H1 (cell line): ENCODE measurements at regions not wholly inside any gene's neighbourhood (a gene's known extent, or its start where the extent isn't known, plus 50 kb on each side); places are given as distances from the start of the nearest gene placed in this dataset.

Experiments used
- CTCF ChIA-PET: fragments of 300-600 bp; sonication (Branson Sonifier 250); formaldehyde crosslinking; loops from one replicate; lab custom pipeline; 2021; ENCODE audit not compliant: partially characterized antibody; lab: Charles Lee
- POLR2A ChIA-PET: fragments of 300-600 bp; sonication (Branson Sonifier 250); formaldehyde crosslinking; loops from one replicate; lab custom pipeline; 2021; ENCODE audit warnings: inconsistent platforms; ENCODE audit not compliant: partially characterized antibody; lab: Charles Lee
- DNase-seq, 2 experiments: peaks; one replicate each; pipeline versions ENCODE4 v3.0.0 to v3.0.0-alpha.2; 2010 to 2022; ENCODE audit warnings: low spot score in 2 of 2, low read depth in 1 of 2, mixed read lengths in 1 of 2
- FAIRE-seq: peaks from 2 replicates; lab custom pipeline; 2011; peaks lifted over from hg19 to GRCh38; lab: Jason Lieb, UNC
- H2AFZ ChIP-seq: 2 replicates; pipeline ENCODE4 v1.8.1; 2012; ENCODE audit warnings: low read length, inconsistent platforms
- H2AK5ac ChIP-seq: 2 replicates; pipeline ENCODE4 v1.6.1; 2013; ENCODE audit warnings: low read depth, low read length
- H2BK120ac ChIP-seq: replicated peaks from 2 replicates; pipeline ENCODE3; 2013; ENCODE audit warnings: low read depth, low read length, inconsistent platforms
- H2BK12ac ChIP-seq: 2 replicates; pipeline ENCODE4 v1.6.1; 2013; ENCODE audit warnings: low read depth, low read length
- H2BK15ac ChIP-seq: 2 replicates; pipeline ENCODE4 v1.6.1; 2013; ENCODE audit warnings: low read length
- H2BK20ac ChIP-seq: 2 replicates; pipeline ENCODE4 v1.6.1; 2013; ENCODE audit warnings: low read length
- H2BK5ac ChIP-seq: 2 replicates; pipeline ENCODE4 v1.6.1; 2013; ENCODE audit warnings: low read depth, low read length
- H3K14ac ChIP-seq: 2 replicates; pipeline ENCODE4 v1.6.1; 2013; ENCODE audit warnings: inconsistent platforms; ENCODE audit not compliant: insufficient read length
- H3K18ac ChIP-seq: 2 replicates; pipeline ENCODE4 v1.6.1; 2013; ENCODE audit warnings: low read length; ENCODE audit errors: extremely low read depth
- H3K23ac ChIP-seq: 2 replicates; pipeline ENCODE4 v1.6.1; 2013; ENCODE audit warnings: inconsistent platforms; ENCODE audit not compliant: insufficient read length
- H3K23me2 ChIP-seq: 2 replicates; pipeline ENCODE4 v1.6.1; 2013; ENCODE audit warnings: low read depth, low read length
- H3K27ac ChIP-seq: 2 replicates; pipeline ENCODE4 v1.6.1; 2011; ENCODE audit warnings: low read depth, low read length, inconsistent platforms
- H3K27me3 ChIP-seq, 4 experiments: replicated peaks in 1 of 4; 1 replicate in 1 of 4; 2 replicates in 3 of 4; pipeline versions ENCODE4 v1.6.1 to v1.8.1; 2011 to 2013; ENCODE audit warnings: low read length in 3 of 4, mild to moderate bottlenecking in 3 of 4, inconsistent platforms in 2 of 4, mixed read lengths in 2 of 4, moderate library complexity in 1 of 4; ENCODE audit not compliant: control insufficient read depth in 3 of 4, insufficient read depth in 3 of 4; ENCODE audit errors: extremely low read depth in 1 of 4
- H3K36me3 ChIP-seq, 4 experiments: 2 replicates each; pipeline versions ENCODE4 v1.6.1 to v1.8.1; 2011 to 2013; ENCODE audit warnings: mild to moderate bottlenecking in 4 of 4, low read length in 3 of 4, moderate library complexity in 2 of 4, control low read depth in 1 of 4, inconsistent platforms in 1 of 4; ENCODE audit not compliant: insufficient read depth in 4 of 4, control insufficient read depth in 2 of 4
- H3K4ac ChIP-seq: replicated peaks from 2 replicates; pipeline ENCODE3; 2013; ENCODE audit warnings: low read length, low read depth, mixed read lengths, inconsistent platforms; ENCODE audit not compliant: insufficient read length
- H3K4me1 ChIP-seq, 4 experiments: replicated peaks in 1 of 4; 1 replicate in 1 of 4; 2 replicates in 3 of 4; pipeline versions ENCODE4 v1.6.1 to v1.8.1; 2011 to 2013; ENCODE audit warnings: low read length in 3 of 4, inconsistent platforms in 2 of 4, mixed read lengths in 1 of 4; ENCODE audit not compliant: insufficient read depth in 4 of 4, control insufficient read depth in 3 of 4
- H3K4me2 ChIP-seq, 2 experiments: 2 replicates each; pipeline versions ENCODE4 v1.6.1 to v1.8.1; 2011 to 2013; ENCODE audit warnings: low read depth in 2 of 2, low read length in 2 of 2, control low read depth in 1 of 2, inconsistent platforms in 1 of 2, mild to moderate bottlenecking in 1 of 2; ENCODE audit not compliant: insufficient read depth in 1 of 2
- H3K4me3 ChIP-seq, 4 experiments: fragments of 200-600, 300-600 bp in 1 of 4; sonication (generic), shearing (Covaris generic), sonication (Bioruptor Twin) in 1 of 4; 2 replicates each; pipeline versions ENCODE4 v1.5.1 to v1.8.1; 2011 to 2016; ENCODE audit warnings: low read length in 4 of 4, low read depth in 3 of 4, control low read depth in 2 of 4, inconsistent platforms in 2 of 4, mild to moderate bottlenecking in 2 of 4, mixed read lengths in 1 of 4, moderate library complexity in 1 of 4; ENCODE audit not compliant: insufficient read depth in 2 of 4; ENCODE audit errors: extremely low read depth in 1 of 4
- H3K56ac ChIP-seq: replicated peaks from 2 replicates; pipeline ENCODE3; 2013; ENCODE audit warnings: low read depth, mild to moderate bottlenecking, mixed read lengths, low read length, inconsistent platforms; ENCODE audit not compliant: insufficient read length
- H3K79me1 ChIP-seq: 2 replicates; pipeline ENCODE4 v1.6.1; 2013; ENCODE audit warnings: low read depth, low read length, control low read depth
- H3K79me2 ChIP-seq, 2 experiments: 2 replicates each; pipeline versions ENCODE4 v1.6.1 to v1.8.1; 2012 to 2013; ENCODE audit warnings: low read length in 2 of 2, mild to moderate bottlenecking in 2 of 2, inconsistent platforms in 1 of 2; ENCODE audit not compliant: insufficient read depth in 2 of 2, control insufficient read depth in 1 of 2
- H3K9ac ChIP-seq, 4 experiments: replicated peaks in 1 of 4; 1 replicate in 1 of 4; 2 replicates in 3 of 4; pipeline versions ENCODE4 v1.6.1 to v1.8.1; 2011 to 2013; ENCODE audit warnings: low read depth in 3 of 4, low read length in 3 of 4, control low read depth in 2 of 4, mild to moderate bottlenecking in 2 of 4, moderate library complexity in 2 of 4, inconsistent platforms in 1 of 4; ENCODE audit errors: extremely low read depth in 1 of 4
- H3K9me3 ChIP-seq, 2 experiments: 2 replicates each; pipeline versions ENCODE4 v1.6.1 to v1.8.1; 2012 to 2013; ENCODE audit warnings: mild to moderate bottlenecking in 2 of 2, moderate library complexity in 2 of 2, control low read depth in 1 of 2, inconsistent platforms in 1 of 2, low read depth in 1 of 2, low read length in 1 of 2, mixed read lengths in 1 of 2; ENCODE audit not compliant: insufficient read depth in 2 of 2
- H4K20me1 ChIP-seq, 2 experiments: replicated peaks in 1 of 2; 2 replicates each; pipeline versions ENCODE3 to v1.8.1; 2011 to 2013; ENCODE audit warnings: inconsistent platforms in 2 of 2, low read length in 2 of 2, mild to moderate bottlenecking in 1 of 2; ENCODE audit not compliant: insufficient read depth in 2 of 2, control insufficient read depth in 1 of 2
- H4K5ac ChIP-seq: 2 replicates; pipeline ENCODE4 v1.6.1; 2013; ENCODE audit warnings: low read length, low read depth, mixed read lengths, inconsistent platforms; ENCODE audit not compliant: insufficient read length
- H4K8ac ChIP-seq: 2 replicates; pipeline ENCODE4 v1.8.0; 2013; ENCODE audit warnings: mild to moderate bottlenecking, moderate library complexity, low read length, inconsistent platforms; ENCODE audit not compliant: insufficient read depth; ENCODE audit errors: extremely low read depth
- H4K91ac ChIP-seq: replicated peaks from 2 replicates; pipeline ENCODE3; 2013; ENCODE audit warnings: low read length, mixed read lengths, inconsistent platforms; ENCODE audit not compliant: insufficient read length
- CBX5 ChIP-seq: fragments of 300-800, 300-1000 bp; sonication (generic); IDR thresholded peaks from 2 replicates; pipeline ENCODE4 v1.7.1; 2016; ENCODE audit warnings: antibody characterized with exemption, low read length, low read depth
- E2F6 ChIP-seq: IDR thresholded peaks from 2 replicates; pipeline ENCODE4 v1.6.1; 2012; ENCODE audit warnings: inconsistent platforms
- EP300 ChIP-seq, 2 experiments: IDR thresholded peaks; 1 replicate in 1 of 2; 2 replicates in 1 of 2; pipeline ENCODE4 v1.6.1; 2011 to 2012; ENCODE audit warnings: low read depth in 2 of 2, low read length in 2 of 2, mild to moderate bottlenecking in 2 of 2, borderline replicate concordance in 1 of 2, inconsistent platforms in 1 of 2, moderate library complexity in 1 of 2
- EZH2 ChIP-seq: fragments of 200-600 bp; sonication (generic); IDR thresholded peaks from 2 replicates; pipeline ENCODE4 v1.7.1; 2012; ENCODE audit warnings: low read depth, mild to moderate bottlenecking, moderate library complexity, low read length, inconsistent platforms; ENCODE audit not compliant: severe bottlenecking
- HDAC6 ChIP-seq: IDR thresholded peaks from one replicate; pipeline ENCODE4 v1.7.1; 2012; ENCODE audit warnings: low read depth, mild to moderate bottlenecking, inconsistent platforms, low read length, moderate library complexity
- JUN ChIP-seq: IDR thresholded peaks from 2 replicates; pipeline ENCODE4 v1.6.1; 2011; ENCODE audit warnings: low read depth, mild to moderate bottlenecking, improper control_type of control experiment, low read length
- RAD21 ChIP-seq, 2 experiments: IDR thresholded peaks in 1 of 2; conservative IDR thresholded peaks in 1 of 2; 2 replicates each; pipeline ENCODE4 v1.6.1; 2011; ENCODE audit warnings: low read depth in 2 of 2, low read length in 2 of 2, improper control_type of control experiment in 1 of 2, inconsistent platforms in 1 of 2, mild to moderate bottlenecking in 1 of 2, moderate library complexity in 1 of 2
- SIN3A ChIP-seq, 2 experiments: IDR thresholded peaks in 1 of 2; conservative IDR thresholded peaks in 1 of 2; 2 replicates each; pipeline ENCODE4 v1.6.1; 2011 to 2012; ENCODE audit warnings: low read length in 2 of 2, improper control_type of control experiment in 1 of 2, low read depth in 1 of 2, mild to moderate bottlenecking in 1 of 2
- SRF ChIP-seq: IDR thresholded peaks from 2 replicates; pipeline ENCODE4 v1.6.1; 2011; ENCODE audit warnings: mild to moderate bottlenecking, low read depth, low read length, moderate library complexity
- SUZ12 ChIP-seq: fragments of 200-600 bp; sonication (generic); IDR thresholded peaks from 2 replicates; pipeline ENCODE4 v1.6.1; 2012; ENCODE audit warnings: mild to moderate bottlenecking, inconsistent platforms, low read length, moderate library complexity, mixed read lengths
- TCF12 ChIP-seq: IDR thresholded peaks from 2 replicates; pipeline ENCODE4 v1.6.1; 2011; ENCODE audit warnings: low read depth, mild to moderate bottlenecking, low read length
- WGBS, 2 experiments: shearing (Covaris generic) in 1 of 2; methylation state at CpG; one replicate each; pipeline versions ENCODE4 v1.1.6 to v1.1.7; 2013 to 2015; ENCODE audit warnings: low lambda C conversion rate in 2 of 2, mixed read lengths in 2 of 2, inconsistent platforms in 1 of 2, low coverage in 1 of 2, missing lambda C conversion rate in 1 of 2; ENCODE audit not compliant: insufficient replicate concordance in 2 of 2, insufficient coverage in 1 of 2, insufficient read length in 1 of 2; ENCODE audit errors: extremely low coverage in 1 of 2, missing lambda C conversion rate in 1 of 2; 5-methylcytosine and 5-hydroxymethylcytosine counted together

GRCh38 chr1:196105901-196106300 lies 502.3 kb downstream of the KCNT2 start:
- no peak overlapping the region for H4K91ac ChIP-seq
- CTCF ChIA-PET = interaction anchor here (0.6 kb wide), 1 partner anchor 12 kb away, joined by 3 read pairs; no protein-coding TSS in a partner anchor

More at GRCh38 chr1:196105901-196106300, 502.3 kb downstream of the KCNT2 start:
- 85% methylated on average over 3 of the region's 3 CpGs; no CpG with 5 or more reads in 1 of the 2 experiments for WGBS, 2 experiments
- Histone ChIP-seq H3K36me3 (no peaks in the 10 kb centered on the region), H3K56ac (no peak overlapping the region), H3K4me3 (no peak overlapping the region), H2BK5ac (no peak overlapping the region), H3K23me2 (no peaks in the 10 kb centered on the region; the same call in 1 of the 2 replicates), H4K8ac (no peak overlapping the region), H4K5ac (no peak overlapping the region), H3K14ac (no peak overlapping the region), H3K4ac (no peak overlapping the region), H3K79me1 (no peaks in the 10 kb centered on the region), H3K18ac (no peak overlapping the region), H2BK120ac (no peak overlapping the region), H2AK5ac (no peak overlapping the region), H3K79me2 (no peaks in the 10 kb centered on the region), H2BK15ac (no peak overlapping the region), H3K4me1 (peaks cover 0 to 3% (median 1%) of the 10 kb centered on the region in 4 experiments; a peak in 2 of 7 replicates), H3K4me2 (no peak overlapping the region), H4K20me1 (no peaks in the 10 kb centered on the region), H2BK12ac (no peak overlapping the region), H3K9me3 (peaks cover 9 to 17% of the 10 kb centered on the region in 2 experiments; a peak in 3 of 4 replicates), H2AFZ (no peak overlapping the region), H3K9ac (no peak overlapping the region), H3K27ac (no peak overlapping the region), H3K23ac (no peak overlapping the region), H3K27me3 (no peaks in the 10 kb centered on the region), H2BK20ac (no peak overlapping the region)
- POLR2A ChIA-PET = no interaction called here
- no peak for DNase-seq
- FAIRE-seq = no peak
- TF ChIP-seq SIN3A (conservative IDR thresholded peaks at IDR 0.05 in 1 of 2, IDR thresholded peaks at IDR 0.05 in 1 of 2; ENCODE audit: low read depth in 1 of 2, low read length in 2 of 2) (no peak), RAD21 (IDR thresholded peaks at IDR 0.05 in 1 of 2, conservative IDR thresholded peaks at IDR 0.05 in 1 of 2; ENCODE audit: low read depth in 2 of 2, low read length in 2 of 2) (no peak), EP300 (IDR thresholded peaks at IDR 0.05; ENCODE audit: borderline replicate concordance in 1 of 2, low read depth in 2 of 2, low read length in 2 of 2) (no peak), SUZ12 (no peak), JUN (no peak), E2F6 (no peak), SRF (no peak), CBX5 (no peak), EZH2 (no peak), TCF12 (no peak), HDAC6 (no peak)
